ENCODE measurements at regions not wholly inside any gene's neighbourhood (a gene's known extent, or its start where the extent isn't known, plus 50 kb on each side); places are given as distances from the start of the nearest gene placed in this dataset.

GRCh38 chr3:103127737-103128136 is 692.9 kb downstream of the ZPLD1 start:
- TF ChIP-seq CTCF (IDR thresholded peaks at IDR 0.05) = no peak
- WGBS, 3 donors = 71 to 76% (median 73%) methylated on average over 1 of the region's 1 CpG

GRCh38 chr3:103134023-103134724 is 699.4 kb downstream of the ZPLD1 start:
- WGBS, 3 donors = 91 to 97% (median 97%) methylated on average over 1 of the region's 1 CpG
- no peak for ATAC-seq

More at GRCh38 chr3:103127737-103128136, 692.9 kb downstream of the ZPLD1 start:
- Histone ChIP-seq H3K4me1 (no peaks in the 10 kb centered on the region), H3K27me3 (ENCODE audit: insufficient read depth in 3 of 3, low read length in 2 of 3) (no peaks in the 10 kb centered on the region), H3K9me3 (no peaks in the 10 kb centered on the region), H3K27ac (no peak overlapping the region), H3K36me3 (ENCODE audit: insufficient read depth in 1 of 2, low read depth in 1 of 2) (no peaks in the 10 kb centered on the region), H3K4me3 (no peak overlapping the region)
- intact Hi-C loops (cut with DNase I) = no loop called here
- no peak for ATAC-seq
- DNase-seq = no peak

GRCh38 chr3:103136621-103137020 is 701.8 kb downstream of the ZPLD1 start:
- DNase-seq = no peak
- Histone ChIP-seq H3K9me3 (no peaks in the 10 kb centered on the region), H3K4me1 (no peaks in the 10 kb centered on the region), H3K27me3 (ENCODE audit: insufficient read depth in 3 of 3, low read length in 2 of 3) (no peaks in the 10 kb centered on the region), H3K27ac (no peak overlapping the region), H3K36me3 (ENCODE audit: insufficient read depth in 1 of 2, low read depth in 1 of 2) (no peaks in the 10 kb centered on the region), H3K4me3 (no peak overlapping the region)
- TF ChIP-seq CTCF (IDR thresholded peaks at IDR 0.05) = no peak
- no peak for ATAC-seq
- intact Hi-C loops (cut with DNase I) = no loop called here

More at GRCh38 chr3:103134023-103134724, 699.4 kb downstream of the ZPLD1 start:
- Histone ChIP-seq H3K9me3 (no peaks in the 10 kb centered on the region), H3K4me3 (no peak overlapping the region), H3K27me3 (ENCODE audit: insufficient read depth in 3 of 3, low read length in 2 of 3) (no peaks in the 10 kb centered on the region), H3K4me1 (no peaks in the 10 kb centered on the region), H3K27ac (no peak overlapping the region), H3K36me3 (ENCODE audit: insufficient read depth in 1 of 2, low read depth in 1 of 2) (no peaks in the 10 kb centered on the region)
- no peak for DNase-seq
- TF ChIP-seq CTCF (IDR thresholded peaks at IDR 0.05) = no peak
- intact Hi-C loops (cut with DNase I) = no loop called here

GRCh38 chr3:103137830-103138229 is 703.0 kb downstream of the ZPLD1 start:
- no peak for TF ChIP-seq CTCF (IDR thresholded peaks at IDR 0.05)
- H3K27me3 ChIP-seq (ENCODE audit: insufficient read depth in 3 of 3, low read length in 2 of 3) = no peaks in the 10 kb centered on the region
- H3K27ac ChIP-seq = no peak overlapping the region
- H3K4me3 ChIP-seq = no peak overlapping the region
- no peaks in the 10 kb centered on the region for H3K4me1 ChIP-seq
- ATAC-seq (no peak), DNase-seq (no peak)
- H3K36me3 ChIP-seq (ENCODE audit: insufficient read depth in 1 of 2, low read depth in 1 of 2) = no peaks in the 10 kb centered on the region
- intact Hi-C loops (cut with DNase I) = no loop called here
- H3K9me3 ChIP-seq = no peaks in the 10 kb centered on the region

- DNase-seq (no peak), ATAC-seq (no peak)
- Histone ChIP-seq H3K9me3 (no peaks in the 10 kb centered on the region), H3K27ac (no peak overlapping the region), H3K4me1 (no peaks in the 10 kb centered on the region), H3K36me3 (ENCODE audit: insufficient read depth in 1 of 2, low read depth in 1 of 2) (no peaks in the 10 kb centered on the region), H3K4me3 (no peak overlapping the region), H3K27me3 (ENCODE audit: insufficient read depth in 3 of 3, low read length in 2 of 3) (no peaks in the 10 kb centered on the region)
- 15 to 31% (median 24%) methylated on average over 1 of the region's 1 CpG for WGBS, 3 donors
- intact Hi-C loops (cut with DNase I) = no loop called here
- no peak for TF ChIP-seq CTCF (IDR thresholded peaks at IDR 0.05)
Measured at GRCh38 chr3:103158183-103158582, 723.4 kb downstream of the ZPLD1 start.

All from psoas muscle (tissue), 7 donors.